GM19035 (cell line): ENCODE measurements at regions not wholly inside any gene's neighbourhood (a gene's known extent, or its start where the extent isn't known, plus 50 kb on each side); places are given as distances from the start of the nearest gene placed in this dataset.
"Not testable (repeated sequence)": the region's sequence is repeated elsewhere in the genome, so short reads cannot be mapped to it uniquely, and the experiment has no call there.

ENCODE experiments used
- ATAC-seq: cut with Tn5 transposase; IDR thresholded peaks from one replicate; pipeline ENCODE4 v1.9.1; 2021; ENCODE audit not compliant: unreplicated experiment

DNA sequence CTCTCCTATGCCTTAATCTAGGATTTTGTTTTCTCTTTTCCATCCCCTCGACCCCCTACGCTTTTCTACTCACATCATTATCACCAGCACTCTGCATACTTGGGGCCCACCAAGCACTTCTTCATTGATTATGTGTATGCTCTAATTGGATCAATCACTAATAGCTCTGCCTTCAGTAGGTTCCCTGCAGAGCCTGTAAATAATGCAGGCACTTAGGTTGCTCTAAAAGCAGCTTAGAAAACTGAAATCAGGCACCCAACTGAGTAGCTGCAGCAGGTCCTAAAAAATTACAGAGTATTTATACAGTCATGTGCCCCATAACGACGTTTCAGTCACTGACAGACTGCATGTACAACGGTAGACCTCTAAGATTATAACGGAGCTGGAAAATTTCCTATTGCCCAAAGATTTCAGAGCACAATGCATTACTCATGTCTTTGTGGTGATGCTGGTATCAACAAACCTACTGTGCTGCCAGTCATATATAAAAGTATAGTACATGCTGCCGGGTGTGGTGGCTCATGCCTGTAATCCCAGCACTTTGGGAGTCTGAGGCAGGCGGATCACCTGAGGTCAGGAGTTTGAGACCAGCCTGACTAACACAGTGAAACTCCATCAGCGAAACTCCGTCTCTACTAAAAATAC lies 280.4 kb downstream of the HS3ST3B1 start:
- no peak for ATAC-seq

DNA sequence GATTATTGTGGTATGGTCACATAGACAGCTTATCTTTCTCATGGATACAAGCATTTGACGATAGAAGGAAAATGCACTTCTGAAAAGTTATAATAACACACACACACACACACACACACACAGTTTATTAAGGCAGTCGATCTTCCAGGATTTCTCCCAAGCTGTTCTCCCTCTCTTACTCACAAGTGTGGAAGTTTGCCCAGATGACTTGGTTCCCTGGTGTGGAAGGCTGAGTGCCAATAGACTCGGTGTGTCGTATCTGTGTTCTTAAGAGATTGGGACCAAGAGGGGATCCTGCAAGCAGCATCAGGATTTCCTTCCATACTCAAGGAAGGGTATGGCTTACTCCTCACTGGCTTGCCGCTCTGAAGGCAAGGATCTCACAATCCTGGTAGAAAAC lies 279.6 kb downstream of the HS3ST3B1 start:
- ATAC-seq, result no peak

DNA sequence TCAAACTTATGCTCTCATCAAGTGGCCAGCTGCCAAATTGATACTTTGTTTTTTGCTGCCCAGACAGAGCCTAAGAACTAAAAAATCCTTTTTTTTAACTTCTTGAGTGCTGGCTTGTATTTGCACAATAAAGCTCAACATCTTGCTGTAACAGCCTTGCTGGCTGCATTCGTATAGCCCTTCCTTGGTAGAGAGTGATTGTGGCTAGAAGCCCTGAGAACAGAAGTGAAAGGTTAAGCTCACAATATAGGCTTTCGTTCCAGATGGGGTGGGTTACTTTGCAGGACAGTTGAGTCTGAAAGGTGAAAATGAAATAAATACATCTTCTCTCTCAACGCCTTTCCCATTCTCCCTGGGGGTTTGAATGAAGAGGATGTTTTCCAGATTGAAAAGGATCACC lies 278.8 kb downstream of the HS3ST3B1 start:
- ATAC-seq, result no peak

DNA sequence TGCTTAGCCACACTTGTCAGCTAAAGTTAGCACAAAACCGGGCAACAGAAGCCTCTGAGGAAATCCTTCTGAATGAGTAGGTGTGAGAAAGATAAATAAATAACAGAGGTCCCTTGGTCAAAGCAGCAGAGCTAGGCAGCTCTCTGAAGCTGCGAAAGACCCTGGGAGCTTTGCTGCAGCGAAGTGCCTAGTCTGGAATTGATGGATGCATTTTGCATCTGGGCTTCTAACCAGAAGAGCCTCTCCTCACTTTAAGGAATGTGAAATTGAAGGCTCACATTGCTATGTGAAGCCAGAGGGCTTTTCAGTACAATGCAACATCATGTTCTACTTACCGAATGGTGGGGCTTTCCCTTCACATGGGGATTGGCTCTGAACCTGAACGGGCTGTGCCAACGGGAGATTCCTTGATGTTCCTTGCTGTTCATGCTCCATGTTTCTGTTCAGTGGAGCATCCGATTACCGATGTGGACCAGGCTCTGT lies 274.6 kb downstream of the HS3ST3B1 start:
- ATAC-seq, result no peak

DNA sequence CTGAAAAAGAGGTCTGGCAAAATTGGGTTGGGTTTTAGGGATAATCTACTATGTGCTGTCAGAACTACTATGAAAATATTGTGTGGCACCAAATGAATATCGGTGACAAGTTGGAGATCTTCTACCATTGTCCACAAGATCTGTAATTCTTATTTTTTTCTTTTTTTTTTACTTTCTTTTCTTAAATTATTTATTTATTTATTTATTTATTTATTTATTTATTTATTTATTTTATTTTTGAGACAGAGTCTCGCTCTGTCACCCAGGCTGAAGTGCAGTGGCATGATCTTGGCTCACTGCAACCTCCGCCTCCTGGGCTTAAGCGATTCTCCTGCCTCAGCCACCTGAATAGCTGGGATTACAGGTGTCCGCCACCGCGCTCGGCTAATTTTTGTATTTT lies 259.4 kb downstream of the HS3ST3B1 start:
- not testable (repeated sequence) for ATAC-seq

DNA sequence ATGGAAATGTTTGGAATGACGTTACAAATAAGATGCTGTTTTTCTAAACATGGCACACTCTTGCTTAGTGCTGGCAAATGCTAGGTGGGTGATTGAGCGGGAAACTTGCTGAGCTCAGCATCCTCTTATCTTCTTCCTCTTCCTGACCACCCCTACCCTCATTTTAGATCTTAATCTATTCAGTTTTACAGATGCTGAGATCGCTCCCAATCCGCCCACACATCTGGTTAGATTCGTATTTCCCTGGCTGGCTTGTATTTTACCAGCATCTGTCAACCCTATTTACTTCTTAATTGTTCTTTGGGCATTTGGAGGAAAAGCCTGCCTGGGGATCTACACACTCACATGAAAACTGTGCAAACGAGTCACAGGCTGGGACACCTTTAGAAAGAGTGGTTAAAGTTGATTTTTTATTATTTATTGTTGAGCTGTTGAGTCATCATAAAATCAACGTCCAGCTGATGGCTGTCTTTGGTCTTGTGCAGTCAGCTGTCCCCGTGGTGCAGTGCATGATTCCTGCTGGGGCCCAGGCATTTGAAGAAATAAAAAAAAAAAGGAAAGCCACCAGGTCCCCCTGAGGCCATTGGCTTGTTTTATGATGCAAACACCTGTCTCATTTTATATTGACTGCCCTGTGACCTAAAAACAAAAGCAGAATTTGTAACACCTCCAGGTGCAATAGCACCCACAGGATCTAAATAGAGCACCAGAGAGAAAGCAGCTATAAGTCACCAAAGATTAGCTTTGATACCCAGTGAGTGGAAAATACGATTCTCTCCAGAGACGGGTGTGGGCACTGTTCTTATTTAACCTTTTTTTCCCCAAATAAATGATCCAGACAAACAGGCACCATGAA lies 258.6 kb downstream of the HS3ST3B1 start:
- ATAC-seq, result no peak

DNA sequence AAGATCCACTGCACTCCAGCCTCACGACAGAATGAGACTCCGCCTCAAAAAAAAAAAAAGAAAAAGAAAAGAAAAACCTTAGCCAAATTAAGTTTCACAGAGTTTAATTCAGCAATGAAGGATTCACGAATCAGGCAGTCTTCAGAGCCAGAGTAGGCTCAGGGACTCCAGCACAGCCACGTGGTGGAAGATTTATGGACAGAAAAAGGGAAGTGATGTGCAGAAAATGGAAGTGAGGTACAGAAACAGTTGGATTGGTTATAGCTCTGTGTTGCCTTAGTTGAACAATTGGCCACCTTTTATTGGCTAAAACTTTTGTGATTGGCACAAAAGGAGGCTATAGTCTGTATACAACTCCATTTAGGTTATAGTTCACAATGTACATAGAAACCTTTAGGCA lies 256.6 kb downstream of the HS3ST3B1 start:
- ATAC-seq, result no peak

DNA sequence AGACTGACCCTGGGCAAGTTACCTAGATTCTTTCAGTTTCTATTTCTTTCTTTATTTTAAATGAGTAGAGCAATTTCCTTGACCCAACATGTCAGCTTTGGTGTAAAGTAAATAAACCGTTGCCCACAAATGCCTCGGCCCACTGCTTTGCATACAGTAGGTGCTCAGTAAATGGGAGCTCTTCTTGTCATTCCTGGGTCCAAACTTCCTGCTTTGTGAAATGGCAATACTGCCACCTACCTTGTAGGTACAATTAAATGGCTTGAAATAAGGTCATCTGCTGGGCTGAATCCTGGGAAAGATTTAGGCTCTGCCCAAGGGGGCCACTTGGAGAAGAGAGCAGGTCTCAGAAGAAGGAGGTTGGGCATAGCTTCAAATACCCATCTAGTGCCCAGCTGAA lies 253.0 kb downstream of the HS3ST3B1 start:
- no peak for ATAC-seq

DNA sequence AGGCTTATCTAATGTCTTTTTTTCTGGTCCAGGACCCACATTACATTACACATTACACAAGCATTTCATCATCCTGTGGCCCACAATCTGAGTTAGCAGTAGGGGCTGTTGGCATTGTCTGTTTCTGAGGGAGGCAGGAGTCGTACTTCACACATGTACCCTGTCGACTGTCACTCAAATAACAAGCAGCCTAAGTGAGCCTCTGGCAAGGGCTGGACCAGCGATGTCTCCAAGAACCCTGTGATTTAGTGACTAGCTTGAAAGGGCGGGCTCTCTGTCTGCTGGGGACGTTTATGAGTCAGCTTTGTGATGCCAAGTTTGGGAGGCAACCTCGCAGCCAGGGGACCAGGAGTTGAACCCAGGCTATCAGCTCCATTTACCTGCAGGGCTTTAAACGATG lies 251.4 kb downstream of the HS3ST3B1 start:
- no peak for ATAC-seq

DNA sequence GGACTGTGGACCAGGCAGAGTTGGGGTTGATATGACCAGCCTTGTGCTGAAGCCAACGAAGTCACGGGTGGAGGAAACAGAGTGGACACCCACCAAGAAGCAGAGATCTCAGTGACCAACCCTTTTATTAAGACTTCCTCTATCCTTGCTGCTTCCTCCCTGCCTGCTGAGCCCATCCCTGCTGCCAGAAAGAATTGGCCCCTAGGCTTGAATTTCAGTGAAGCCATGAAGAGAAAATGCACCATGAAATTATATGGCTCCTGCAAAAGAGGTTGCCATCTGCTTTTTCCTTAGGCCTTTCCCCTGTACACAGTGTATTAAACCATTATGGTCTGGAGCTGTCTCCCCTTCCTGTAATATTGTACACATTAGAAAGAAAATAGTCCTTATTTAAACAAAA lies 246.7 kb downstream of the HS3ST3B1 start:
- no peak for ATAC-seq

DNA sequence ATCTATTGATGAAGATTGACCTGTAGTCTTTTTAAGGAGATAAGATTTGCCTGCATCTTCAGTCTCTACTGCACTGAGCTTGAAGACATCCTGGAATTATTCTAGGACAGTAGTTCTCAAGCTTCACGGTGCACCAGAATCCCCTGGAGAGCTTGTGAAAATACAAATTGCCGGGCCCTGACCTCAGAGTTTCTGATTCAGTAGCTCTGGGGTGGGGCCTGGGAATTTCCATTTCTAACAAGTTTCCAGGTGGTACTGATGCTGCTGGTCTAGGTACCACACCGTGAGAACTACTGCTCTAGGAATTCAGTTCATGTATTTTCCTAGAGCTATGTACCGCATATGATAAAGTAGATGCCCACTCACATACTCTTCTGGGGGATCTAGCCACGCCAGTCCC lies 246.1 kb downstream of the HS3ST3B1 start:
- ATAC-seq, result no peak

DNA sequence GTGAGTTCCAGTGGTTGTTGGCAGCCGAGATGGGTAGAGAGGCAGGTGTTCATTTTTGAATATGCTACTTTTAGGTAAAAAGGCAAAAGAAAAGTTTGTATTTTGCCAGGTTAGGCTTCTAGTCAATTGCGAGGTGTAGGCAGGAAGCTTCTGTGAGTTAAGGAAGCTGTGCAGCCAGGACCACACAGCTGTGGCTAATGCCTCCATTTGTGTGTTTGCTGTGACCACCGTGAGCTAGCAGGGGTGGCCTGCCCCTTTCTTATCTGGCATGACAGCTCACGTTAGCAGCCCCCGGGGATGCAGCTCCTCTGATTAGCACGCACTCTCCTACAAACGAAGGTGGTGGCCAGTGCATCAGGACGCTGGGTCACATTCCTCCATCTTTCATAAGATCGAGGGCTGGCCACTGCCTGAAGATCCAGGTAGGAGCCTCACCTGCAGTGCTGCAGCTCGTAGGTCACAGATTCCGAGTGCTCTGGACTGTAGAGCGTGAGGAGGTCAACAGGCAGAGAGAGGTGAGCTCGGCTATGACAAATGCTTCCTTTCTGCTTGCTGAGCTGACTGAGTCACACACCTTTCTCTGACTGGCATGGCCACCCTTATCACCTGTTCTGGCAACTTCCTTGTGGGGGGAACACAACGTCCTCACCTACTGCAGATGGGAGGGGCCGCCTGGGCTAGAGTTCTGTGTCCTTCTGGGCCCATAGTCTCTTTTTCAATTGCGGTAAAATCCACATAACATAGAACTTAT lies 244.4 kb downstream of the HS3ST3B1 start:
- ATAC-seq, result no peak

DNA sequence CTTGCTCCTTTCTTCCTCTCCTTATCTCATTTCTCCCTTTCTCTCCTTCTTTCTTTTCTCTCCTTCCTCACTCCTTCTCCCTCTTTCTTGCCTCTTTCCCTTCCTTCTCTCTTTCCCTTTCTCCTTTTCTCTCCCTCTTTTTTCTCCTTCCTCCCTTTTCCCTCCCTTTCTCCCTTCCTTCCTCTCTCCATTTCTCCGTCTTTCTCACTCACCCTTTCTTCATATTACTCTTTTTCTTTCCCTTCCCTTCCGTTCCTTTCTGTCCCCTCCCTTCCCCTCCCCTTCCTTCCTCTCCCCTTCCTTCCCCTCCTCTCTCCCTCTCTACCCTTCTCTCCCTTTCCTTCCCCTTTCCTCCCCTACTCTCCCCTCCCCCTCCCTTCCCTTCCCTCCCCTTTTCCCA lies 240.8 kb downstream of the HS3ST3B1 start:
- ATAC-seq, result no peak

DNA sequence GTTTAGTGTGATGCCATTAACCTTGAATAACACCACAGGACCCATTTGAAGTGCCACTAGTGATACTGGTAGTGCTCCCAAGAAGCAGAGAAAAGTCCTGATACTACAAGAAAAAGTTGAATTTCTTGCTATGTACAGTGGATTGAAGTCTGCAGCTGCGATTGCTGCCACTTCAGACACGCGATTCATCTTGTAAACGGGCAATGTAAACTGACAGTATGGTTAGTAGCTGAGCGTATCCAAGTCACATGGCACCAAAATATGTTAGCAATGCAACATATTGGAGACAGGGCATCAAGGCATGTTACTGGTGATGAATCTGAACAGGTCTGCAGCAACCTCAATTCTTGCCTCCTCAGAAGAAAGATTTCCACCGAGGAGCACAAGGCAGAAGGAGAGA lies 238.9 kb downstream of the HS3ST3B1 start:
- ATAC-seq, result no peak

DNA sequence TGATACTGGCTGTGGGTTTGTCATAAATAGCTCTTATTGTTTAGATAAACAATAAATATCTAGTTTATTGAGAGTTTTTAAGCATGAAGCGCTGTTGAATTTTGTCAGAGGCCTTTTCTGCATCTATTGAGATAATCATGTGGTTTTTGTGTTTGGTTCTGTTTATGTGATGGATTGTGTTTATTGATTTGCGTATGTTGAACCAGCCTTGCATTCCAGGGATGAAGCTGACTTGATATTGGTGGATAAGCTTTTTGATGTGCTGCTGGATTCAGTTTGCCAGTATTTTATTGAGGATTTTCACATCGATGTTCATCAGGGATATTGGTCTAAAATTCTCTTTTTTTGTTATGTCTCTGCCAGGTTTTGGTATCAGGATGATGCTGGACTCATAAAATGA lies 231.4 kb downstream of the HS3ST3B1 start:
- not testable (repeated sequence) for ATAC-seq

DNA sequence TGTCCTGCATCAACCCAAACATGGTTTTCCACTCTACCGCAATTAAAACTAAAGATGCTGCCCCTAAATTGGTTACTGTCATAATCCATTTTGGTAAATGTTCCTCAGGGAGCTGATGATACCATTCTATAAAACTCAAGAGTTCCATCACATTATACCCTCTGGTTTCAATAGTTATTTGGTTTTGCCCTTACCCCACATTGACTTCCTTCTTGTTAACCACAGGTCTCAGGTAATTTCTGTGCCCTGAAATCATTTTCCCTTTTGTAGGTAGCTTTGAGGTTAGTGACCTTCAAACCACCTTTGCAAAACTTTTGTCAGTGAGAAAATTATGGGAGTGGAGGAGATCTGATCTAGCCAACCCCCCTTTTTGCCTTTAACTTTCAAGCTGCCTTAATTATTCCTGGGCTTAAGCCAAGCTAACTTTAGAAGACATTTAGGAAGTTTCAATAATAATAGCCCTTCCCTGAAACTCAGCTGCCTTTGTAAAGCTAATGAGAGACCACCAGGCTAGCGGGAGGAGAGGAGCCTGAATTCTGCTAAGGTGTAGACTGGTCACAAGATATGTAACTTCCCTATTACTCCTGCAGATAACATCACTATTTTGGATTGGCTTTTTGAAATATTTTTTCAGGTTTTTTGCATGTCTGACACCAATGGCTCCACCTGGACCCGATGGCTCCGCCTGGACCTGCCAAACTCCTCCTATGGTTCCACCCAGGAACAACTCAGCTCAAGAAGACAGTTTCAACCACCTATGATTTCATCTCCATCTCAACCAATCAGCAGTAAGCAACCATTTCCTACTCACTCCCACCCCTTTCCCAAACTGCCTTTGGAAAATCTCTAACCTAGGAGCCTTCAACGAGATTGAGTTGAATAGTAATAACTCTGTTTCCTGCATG lies 224.9 kb downstream of the HS3ST3B1 start:
- ATAC-seq, result no peak

DNA sequence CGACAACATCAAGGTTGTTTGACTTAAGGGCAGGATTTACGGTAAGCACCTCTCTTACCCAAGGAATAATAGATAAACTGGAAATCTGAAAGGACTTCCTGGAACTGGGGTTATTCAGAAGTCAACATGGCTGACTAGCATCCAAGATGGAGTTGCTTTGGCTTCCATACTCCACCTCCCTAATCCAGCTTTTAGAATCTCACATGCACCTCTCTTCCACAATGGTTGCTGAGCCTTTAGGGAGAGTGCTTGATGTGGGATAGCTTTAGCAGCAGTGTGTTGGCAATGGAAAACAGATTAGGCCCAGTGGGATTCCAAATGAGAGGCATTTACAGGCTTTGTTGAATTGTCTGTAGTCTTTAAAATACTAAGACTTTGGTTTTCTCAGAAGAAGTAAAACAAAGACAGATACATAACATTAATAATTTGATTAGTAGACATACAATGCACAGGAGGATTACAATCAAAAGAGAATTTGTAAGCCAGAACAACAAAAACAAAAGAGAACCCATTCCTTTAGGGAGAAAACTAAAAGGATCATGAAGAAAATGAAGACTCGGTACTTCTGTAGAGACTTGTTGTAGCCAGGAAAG lies 222.0 kb downstream of the HS3ST3B1 start:
- ATAC-seq, result no peak

DNA sequence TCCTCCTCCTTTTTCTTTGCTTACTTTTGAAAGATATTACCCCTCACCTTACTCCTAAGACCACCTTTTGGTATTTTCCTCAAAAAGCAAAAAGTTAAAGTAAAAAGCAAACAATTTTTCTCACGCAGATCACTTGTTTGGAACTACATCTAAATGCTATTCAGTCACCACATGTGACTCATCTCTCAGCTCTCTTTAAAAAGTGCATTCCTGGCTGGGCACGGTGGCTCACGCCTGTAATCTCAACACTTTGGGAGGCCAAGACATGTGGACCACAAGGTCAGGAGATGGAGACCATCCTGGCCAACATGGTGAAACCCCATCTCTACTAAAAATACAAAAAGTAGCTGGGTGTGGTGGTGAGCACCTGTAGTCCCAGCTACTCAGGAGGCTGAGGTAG lies 218.0 kb downstream of the HS3ST3B1 start:
- not testable (repeated sequence) for ATAC-seq

DNA sequence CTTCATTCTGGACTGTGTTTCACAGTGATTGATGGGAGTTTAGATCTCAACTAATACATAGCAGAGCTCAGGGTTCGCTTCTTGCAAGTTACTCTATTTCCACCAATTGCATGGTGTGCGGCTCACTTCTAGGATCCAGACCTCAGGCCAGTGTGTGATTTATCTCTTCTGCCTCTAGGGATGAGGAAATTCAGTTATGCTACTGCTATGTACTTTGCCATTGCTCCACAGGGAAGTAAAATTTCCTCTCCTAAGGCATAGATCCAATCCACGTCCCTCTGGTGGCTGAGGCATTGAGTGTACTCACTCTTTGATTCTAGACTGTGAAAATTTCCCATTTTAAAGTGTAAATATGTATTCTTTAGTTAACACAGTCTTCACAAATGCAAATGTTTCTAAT lies 214.1 kb downstream of the HS3ST3B1 start:
- no peak for ATAC-seq

DNA sequence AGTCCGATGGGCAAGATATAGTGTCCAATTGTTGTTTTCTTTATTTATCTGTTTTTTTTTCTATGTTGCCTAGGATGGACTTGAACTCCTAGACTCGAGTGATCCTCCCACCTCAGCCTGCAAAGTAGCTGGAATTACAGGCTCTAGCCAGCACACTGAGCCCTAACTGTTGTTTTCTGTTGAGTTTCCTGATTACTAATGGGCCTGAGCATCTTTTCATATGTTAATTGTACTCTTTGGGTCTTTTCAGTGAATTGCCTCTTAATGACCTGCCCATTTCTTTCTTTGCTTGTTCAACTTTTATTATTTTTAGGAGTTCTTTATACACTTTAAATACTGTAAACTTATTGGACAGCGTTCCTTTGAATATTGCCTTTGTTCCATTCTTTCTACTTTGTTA lies 213.0 kb downstream of the HS3ST3B1 start:
- ATAC-seq, result no peak
